Esophagus muscularis mucosa (tissue), 4 donors: ENCODE measurements at regions not wholly inside any gene's neighbourhood (a gene's known extent, or its start where the extent isn't known, plus 50 kb on each side); places are given as distances from the start of the nearest gene placed in this dataset.

Experiments
- DNase-seq: peaks from one replicate; pipeline ENCODE4 v3.0.0-alpha.2; 2017; ENCODE audit errors: extremely low spot score
- H3K27ac ChIP-seq, 4 donors: fragments of 200-600 bp; sonication (generic); replicated peaks in 1 of 4; 1 replicate in 3 of 4; 2 replicates in 1 of 4; pipeline ENCODE4 v1.5.1; 2016 to 2019; ENCODE audit warnings: mild to moderate bottlenecking in 1 of 4
- H3K27me3 ChIP-seq, 4 donors: fragments of 200-600 bp; sonication (generic); one replicate each; pipeline versions ENCODE4 v1.5.1 to v1.6.0; 2016 to 2019
- H3K36me3 ChIP-seq, 4 donors: fragments of 200-600 bp; sonication (generic); one replicate each; pipeline ENCODE4 v1.5.1; 2016 to 2019
- H3K4me1 ChIP-seq, 4 donors: fragments of 200-600 bp; sonication (generic); one replicate each; pipeline ENCODE4 v1.5.1; 2016 to 2019
- H3K4me3 ChIP-seq, 4 donors: fragments of 200-600 bp; sonication (generic); 1 replicate in 2 of 4; 2 replicates in 2 of 4; pipeline ENCODE4 v1.5.1; 2016 to 2019; ENCODE audit warnings: mild to moderate bottlenecking in 4 of 4, moderate library complexity in 1 of 4
- H3K9me3 ChIP-seq, 4 donors: fragments of 200-600 bp; sonication (generic); 1 replicate in 3 of 4; 2 replicates in 1 of 4; pipeline ENCODE4 v1.5.1; 2016 to 2019
- CTCF ChIP-seq, 3 experiments: fragments of 200-600 bp in 2 of 3; fragments of 450-650 bp in 1 of 3; sonication (generic) in 2 of 3; IDR thresholded peaks; one replicate each; pipeline ENCODE4 v1.5.1; 2017 to 2019; ENCODE audit warnings: antibody characterized with exemption in 3 of 3, mild to moderate bottlenecking in 2 of 3, moderate library complexity in 1 of 3
- EP300 ChIP-seq: sonication (generic); formaldehyde crosslinking; IDR thresholded peaks from one replicate; pipeline ENCODE4 v1.6.1; 2017; ENCODE audit warnings: antibody characterized with exemption
- POLR2A ChIP-seq: fragments of 450-650 bp; IDR thresholded peaks from one replicate; pipeline ENCODE4 v1.6.1; 2017; ENCODE audit warnings: antibody characterized with exemption, moderate library complexity, mild to moderate bottlenecking, low read depth
- POLR2AphosphoS5 ChIP-seq, 2 donors: sonication (generic); formaldehyde crosslinking; IDR thresholded peaks; one replicate each; pipeline ENCODE4 v1.6.1; 2017; ENCODE audit warnings: antibody characterized with exemption in 2 of 2
- WGBS: methylation state at CpG from one replicate; pipeline ENCODE4 v1.1.5; 2018; 5-methylcytosine and 5-hydroxymethylcytosine counted together
- intact Hi-C: fragments of 100-400 bp; cut with DNase I; formaldehyde crosslinking; loops from one replicate; pipeline ENCODE4 v1.15.1; 2023

GRCh38 chr20:58567437-58567836 is 52.2 kb upstream of the APCDD1L start:
- Histone ChIP-seq H3K36me3 (no peaks in the 10 kb centered on the region), H3K4me3 (no peak overlapping the region), H3K4me1 (peaks cover 0 to 38% (median 25%) of the 10 kb centered on the region in 4 donors), H3K9me3 (no peaks in the 10 kb centered on the region), H3K27me3 (no peaks in the 10 kb centered on the region), H3K27ac (no peak overlapping the region)
- 94% methylated on average over 13 of the region's 13 CpGs for WGBS
- TF ChIP-seq EP300 (no peak), POLR2A (no peak), CTCF (IDR thresholded peaks at IDR 0.05) (no peak), POLR2AphosphoS5 (IDR thresholded peaks at IDR 0.05) (no peak)
- intact Hi-C loops: no loop called here
- no peak for DNase-seq

GRCh38 chr20:58566981-58567380 is 51.8 kb upstream of the APCDD1L start:
- H3K27me3 ChIP-seq: no peaks in the 10 kb centered on the region
- TF ChIP-seq CTCF (IDR thresholded peaks at IDR 0.05) (no peak), POLR2AphosphoS5 (IDR thresholded peaks at IDR 0.05) (no peak), EP300 (no peak), POLR2A (no peak)
- WGBS: 77% methylated on average over 6 of the region's 6 CpGs
- H3K4me3 ChIP-seq: no peak overlapping the region
- no peaks in the 10 kb centered on the region for H3K36me3 ChIP-seq
- H3K9me3 ChIP-seq: no peaks in the 10 kb centered on the region
- peaks cover 0 to 33% (median 21%) of the 10 kb centered on the region in 4 donors for H3K4me1 ChIP-seq
- no peak for DNase-seq
- H3K27ac ChIP-seq: no peak overlapping the region
- intact Hi-C loops: no loop called here

GRCh38 chr20:58565461-58566175 is 50.4 kb upstream of the APCDD1L start:
- intact Hi-C loops: no loop called here
- H3K4me3 ChIP-seq: no peak overlapping the region
- no peaks in the 10 kb centered on the region for H3K36me3 ChIP-seq
- no peaks in the 10 kb centered on the region for H3K9me3 ChIP-seq
- 93% methylated on average over 13 of the region's 13 CpGs for WGBS
- TF ChIP-seq POLR2AphosphoS5 (IDR thresholded peaks at IDR 0.05) (no peak), CTCF (IDR thresholded peaks at IDR 0.05) (no peak), EP300 (no peak), POLR2A (no peak)
- H3K4me1 ChIP-seq: peaks cover 0 to 20% (median 9%) of the 10 kb centered on the region in 4 donors
- DNase-seq: no peak
- H3K27ac ChIP-seq: no peak overlapping the region
- H3K27me3 ChIP-seq: no peaks in the 10 kb centered on the region
